PC-3 (cell line): ENCODE measurements at regions not wholly inside any gene's neighbourhood (a gene's known extent, or its start where the extent isn't known, plus 50 kb on each side); places are given as distances from the start of the nearest gene placed in this dataset.

Experiments used
- ATAC-seq: fragments of 200-7000 bp; cut with Tn5 transposase; 2 replicates; pipeline ENCODE4 v1.9.1; 2020; ENCODE audit warnings: mild to moderate bottlenecking, moderate library complexity
- BruUV-seq: library from RNA; stranded (reverse); fragments of 400-500 nt; replicated peaks from 2 replicates; lab custom pipeline; 2021; lab: Mats Ljungman, UMichigan
- CTCF ChIA-PET: fragments of 300-600 bp; sonication (Branson Sonifier 250); formaldehyde crosslinking; loops from one replicate; lab custom pipeline; 2022; ENCODE audit warnings: antibody characterized with exemption; lab: Charles Lee
- POLR2A ChIA-PET: fragments of 300-600 bp; sonication (Branson Sonifier 250); formaldehyde crosslinking; loops from one replicate; lab custom pipeline; 2022; ENCODE audit warnings: antibody characterized with exemption; ENCODE audit not compliant: unreplicated experiment; lab: Charles Lee
- DNase-seq: peaks from one replicate; pipeline ENCODE4 v3.0.0-alpha.2; 2015
- H2AFZ ChIP-seq: fragments of 300-600 bp; sonication (generic); 2 replicates; pipeline ENCODE4 v1.6.0; 2016; ENCODE audit warnings: antibody characterized with exemption, low read length
- H3F3A ChIP-seq: fragments of 300-600 bp; sonication (generic); one replicate; pipeline ENCODE4 v1.6.0; 2017; ENCODE audit warnings: antibody characterized with exemption, low read length, control low read depth, mild to moderate bottlenecking; ENCODE audit not compliant: unreplicated experiment
- H3K27ac ChIP-seq: fragments of 300-600 bp; sonication (generic); 2 replicates; pipeline ENCODE4 v1.5.1; 2016; ENCODE audit warnings: mild to moderate bottlenecking, low read length
- H3K27me3 ChIP-seq: fragments of 300-600 bp; sonication (generic); 2 replicates; pipeline ENCODE4 v1.6.1; 2016; ENCODE audit warnings: low read length, mixed read lengths
- H3K36me3 ChIP-seq: fragments of 300-600 bp; sonication (generic); 2 replicates; pipeline ENCODE4 v1.6.1; 2016; ENCODE audit warnings: low read depth, mixed run types, low read length, mixed read lengths
- H3K4me1 ChIP-seq: fragments of 300-600 bp; sonication (generic); 2 replicates; pipeline ENCODE4 v1.5.1; 2016; ENCODE audit warnings: low read length; ENCODE audit not compliant: insufficient read depth
- H3K4me2 ChIP-seq: fragments of 300-600 bp; sonication (generic); 2 replicates; pipeline ENCODE4 v1.6.0; 2016; ENCODE audit warnings: low read length
- H3K4me3 ChIP-seq: fragments of 300-600 bp; sonication (generic); 2 replicates; pipeline ENCODE4 v1.5.1; 2016; ENCODE audit warnings: mild to moderate bottlenecking, low read length, mixed read lengths
- H3K79me2 ChIP-seq: fragments of 300-600 bp; sonication (generic); 2 replicates; pipeline ENCODE4 v1.6.1; 2017; ENCODE audit warnings: low read length, mixed read lengths
- H3K9ac ChIP-seq: fragments of 300-600 bp; sonication (generic); 2 replicates; pipeline ENCODE4 v1.6.0; 2016; ENCODE audit warnings: mild to moderate bottlenecking, low read length
- H3K9me2 ChIP-seq: fragments of 300-600 bp; sonication (generic); replicated peaks from 2 replicates; pipeline ENCODE4 v1.6.1; 2016; ENCODE audit warnings: mixed run types, low read length, mixed read lengths
- H3K9me3 ChIP-seq: fragments of 300-600 bp; sonication (generic); 2 replicates; pipeline ENCODE4 v1.6.1; 2016; ENCODE audit warnings: low read length, mixed read lengths
- H4K20me1 ChIP-seq: fragments of 300-600 bp; sonication (generic); 2 replicates; pipeline ENCODE4 v1.6.1; 2016; ENCODE audit warnings: low read length, mixed read lengths
- EZH2 ChIP-seq: fragments of 300-600 bp; sonication (generic); IDR thresholded peaks from one replicate; pipeline ENCODE4 v1.6.1; 2017; ENCODE audit warnings: antibody characterized with exemption, mild to moderate bottlenecking, low read length; ENCODE audit not compliant: unreplicated experiment
- EZH2phosphoT487 ChIP-seq: fragments of 300-600 bp; sonication (generic); IDR thresholded peaks from 2 replicates; pipeline ENCODE4 v1.6.1; 2018; ENCODE audit warnings: mild to moderate bottlenecking, antibody characterized with exemption, low read length, borderline replicate concordance
- intact Hi-C: fragments of 100-400 bp; cut with micrococcal nuclease; formaldehyde crosslinking; loops from 2 replicates; pipeline ENCODE4 v1.9.0; 2023
- TF ChIP-seq, protein P1 (sequence below): fragments of 300-600 bp; sonication (generic); conservative IDR thresholded peaks from 2 replicates; pipeline ENCODE4 v1.5.1; 2017; ENCODE audit warnings: antibody characterized with exemption, low read depth, mild to moderate bottlenecking, low read length

DNA sequence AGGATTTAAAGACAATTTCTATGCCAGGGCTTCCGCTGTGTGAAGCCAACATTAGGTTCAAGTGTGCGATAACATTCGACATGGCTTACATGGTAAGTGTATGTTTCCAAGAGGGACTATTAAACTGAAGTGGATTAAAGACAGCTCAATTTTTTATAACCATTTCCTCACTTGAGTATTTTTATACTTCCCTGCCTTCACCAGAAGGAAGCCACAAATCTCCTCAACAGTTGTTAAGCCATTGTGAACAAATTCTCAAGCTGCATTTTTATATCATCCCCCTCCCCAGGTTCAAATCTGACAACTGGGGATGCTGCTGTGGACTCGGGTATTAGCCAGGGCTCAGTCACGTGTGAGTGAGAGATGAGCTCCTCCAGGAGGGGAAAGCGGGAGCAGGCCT lies 116.3 kb downstream of the RHOU start:
- peaks cover 33% of the 10 kb centered on the region for H3K27me3 ChIP-seq
- ATAC-seq: no peak
- no peak overlapping the region for H3K4me2 ChIP-seq
- ChIA-PET CTCF (no interaction called here), POLR2A (no interaction called here)
- H3K9me3 ChIP-seq: no peaks in the 10 kb centered on the region
- no peaks in the 10 kb centered on the region for H3K4me1 ChIP-seq
- H2AFZ ChIP-seq: no peak overlapping the region
- no peak overlapping the region for H3K9ac ChIP-seq
- no peaks in the 10 kb centered on the region for H3K9me2 ChIP-seq
- no peak for TF ChIP-seq EZH2phosphoT487
- no peak for TF ChIP-seq EZH2
- TF ChIP-seq, protein P1, sequence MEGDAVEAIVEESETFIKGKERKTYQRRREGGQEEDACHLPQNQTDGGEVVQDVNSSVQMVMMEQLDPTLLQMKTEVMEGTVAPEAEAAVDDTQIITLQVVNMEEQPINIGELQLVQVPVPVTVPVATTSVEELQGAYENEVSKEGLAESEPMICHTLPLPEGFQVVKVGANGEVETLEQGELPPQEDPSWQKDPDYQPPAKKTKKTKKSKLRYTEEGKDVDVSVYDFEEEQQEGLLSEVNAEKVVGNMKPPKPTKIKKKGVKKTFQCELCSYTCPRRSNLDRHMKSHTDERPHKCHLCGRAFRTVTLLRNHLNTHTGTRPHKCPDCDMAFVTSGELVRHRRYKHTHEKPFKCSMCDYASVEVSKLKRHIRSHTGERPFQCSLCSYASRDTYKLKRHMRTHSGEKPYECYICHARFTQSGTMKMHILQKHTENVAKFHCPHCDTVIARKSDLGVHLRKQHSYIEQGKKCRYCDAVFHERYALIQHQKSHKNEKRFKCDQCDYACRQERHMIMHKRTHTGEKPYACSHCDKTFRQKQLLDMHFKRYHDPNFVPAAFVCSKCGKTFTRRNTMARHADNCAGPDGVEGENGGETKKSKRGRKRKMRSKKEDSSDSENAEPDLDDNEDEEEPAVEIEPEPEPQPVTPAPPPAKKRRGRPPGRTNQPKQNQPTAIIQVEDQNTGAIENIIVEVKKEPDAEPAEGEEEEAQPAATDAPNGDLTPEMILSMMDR: no peak
- no peaks in the 10 kb centered on the region for H3K36me3 ChIP-seq
- H3K4me3 ChIP-seq: no peak overlapping the region
- no peaks in the 10 kb centered on the region for H3F3A ChIP-seq
- no peaks in the 10 kb centered on the region for H4K20me1 ChIP-seq
- no TSS peak for BruUV-seq
- no peak for DNase-seq
- no peak overlapping the region for H3K27ac ChIP-seq
- H3K79me2 ChIP-seq: no peaks in the 10 kb centered on the region
- intact Hi-C loops: no loop called here

- POLR2A ChIA-PET: no interaction called here
- no peaks in the 10 kb centered on the region for H3F3A ChIP-seq
- BruUV-seq: no TSS peak
- no peak overlapping the region for H2AFZ ChIP-seq
- no peaks in the 10 kb centered on the region for H3K9me2 ChIP-seq
- CTCF ChIA-PET: no interaction called here
- H3K4me1 ChIP-seq: no peaks in the 10 kb centered on the region
- no peak overlapping the region for H3K4me2 ChIP-seq
- no peak overlapping the region for H3K9ac ChIP-seq
- no peaks in the 10 kb centered on the region for H3K36me3 ChIP-seq
- H3K79me2 ChIP-seq: no peaks in the 10 kb centered on the region
- H3K4me3 ChIP-seq: no peak overlapping the region
- no peaks in the 10 kb centered on the region for H3K9me3 ChIP-seq
- peaks cover 36% of the 10 kb centered on the region for H3K27me3 ChIP-seq
- TF ChIP-seq, protein P1: no peak
- TF ChIP-seq EZH2: no peak
- no peak for TF ChIP-seq EZH2phosphoT487
- intact Hi-C loops: no loop called here
- DNase-seq (no peak), ATAC-seq (no peak)
- H3K27ac ChIP-seq: no peak overlapping the region
- no peaks in the 10 kb centered on the region for H4K20me1 ChIP-seq
These were observed 116.7 kb downstream of the RHOU start for GRCh38 chr1:228852024-228852423.

DNA sequence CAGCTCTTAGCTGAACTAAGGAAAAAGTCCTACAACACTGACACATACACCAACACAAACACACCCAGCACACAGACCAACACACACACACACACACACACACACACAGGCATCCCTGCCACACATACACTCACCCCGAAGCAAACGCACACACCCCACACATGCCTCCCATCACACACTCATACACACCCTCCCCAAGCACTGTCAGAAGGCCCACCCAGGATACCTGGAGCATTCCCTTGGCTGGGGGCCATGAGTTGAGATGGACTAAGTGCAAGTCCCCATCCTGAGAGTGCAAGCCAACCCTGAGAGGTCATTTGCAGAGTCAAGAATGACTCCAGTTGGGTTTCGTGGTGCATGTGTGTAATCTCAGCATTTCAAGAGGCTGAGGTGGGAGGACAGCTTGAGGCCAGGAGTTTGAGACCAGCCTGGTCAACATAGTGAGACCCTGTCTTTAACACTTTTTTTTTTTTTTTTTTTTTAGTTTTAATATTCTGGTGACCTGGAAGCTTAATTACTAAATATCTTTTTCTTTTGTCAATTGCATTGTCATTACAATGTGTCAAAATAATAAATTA lies 117.3 kb downstream of the RHOU start:
- DNase-seq: no peak
- intact Hi-C loops: no loop called here
- H3K9me3 ChIP-seq: no peaks in the 10 kb centered on the region
- H3K79me2 ChIP-seq: no peaks in the 10 kb centered on the region
- TF ChIP-seq EZH2: no peak
- TF ChIP-seq EZH2phosphoT487: no peak
- TF ChIP-seq, protein P1: no peak
- CTCF ChIA-PET: no interaction called here
- no peak for ATAC-seq
- H3K4me2 ChIP-seq: no peak overlapping the region
- no peaks in the 10 kb centered on the region for H3K9me2 ChIP-seq
- BruUV-seq: no TSS peak
- H3K9ac ChIP-seq: no peak overlapping the region
- POLR2A ChIA-PET: no interaction called here
- no peak overlapping the region for H2AFZ ChIP-seq
- no peaks in the 10 kb centered on the region for H3K36me3 ChIP-seq
- no peaks in the 10 kb centered on the region for H4K20me1 ChIP-seq
- H3K27me3 ChIP-seq: peaks cover 42% of the 10 kb centered on the region
- H3F3A ChIP-seq: no peaks in the 10 kb centered on the region
- H3K27ac ChIP-seq: no peak overlapping the region
- no peak overlapping the region for H3K4me3 ChIP-seq
- H3K4me1 ChIP-seq: no peaks in the 10 kb centered on the region
